NCI-H510A treated with DMSO at 0.1 percent for 48 hours (cell line): ENCODE measurements at regions not wholly inside any gene's neighbourhood (a gene's known extent, or its start where the extent isn't known, plus 50 kb on each side); places are given as distances from the start of the nearest gene placed in this dataset.
A peak's percentile ranks its signal among the peaks of the same experiment; 100 is the strongest.
"Not testable (repeated sequence)": the region's sequence is repeated elsewhere in the genome, so short reads cannot be mapped to it uniquely, and the experiment has no call there.

ENCODE experiments used
- DNase-seq: peaks from one replicate; lab custom pipeline; 2025; lab: John Stamatoyannopoulos, UW

DNA sequence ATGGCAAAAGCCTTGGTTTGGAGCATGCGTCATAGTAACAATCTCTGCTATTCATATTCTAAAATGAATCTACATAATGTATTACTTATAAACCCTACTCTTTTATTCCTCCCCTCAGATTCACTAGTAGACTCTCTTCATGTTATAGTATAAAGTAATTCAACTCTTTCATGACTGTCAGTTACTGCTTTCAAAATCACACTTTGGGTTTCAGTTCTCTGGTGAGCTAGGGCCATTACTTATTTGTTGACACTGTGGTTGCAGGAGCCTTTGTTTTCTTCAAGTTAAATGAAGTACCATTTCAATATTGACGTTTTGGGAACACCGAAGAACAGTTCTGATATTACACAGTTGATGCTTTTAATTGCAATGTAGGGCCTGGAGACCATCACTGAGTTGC is 378.4 kb downstream of the DDX10 start:
- peak; percentile 3 for DNase-seq

DNA sequence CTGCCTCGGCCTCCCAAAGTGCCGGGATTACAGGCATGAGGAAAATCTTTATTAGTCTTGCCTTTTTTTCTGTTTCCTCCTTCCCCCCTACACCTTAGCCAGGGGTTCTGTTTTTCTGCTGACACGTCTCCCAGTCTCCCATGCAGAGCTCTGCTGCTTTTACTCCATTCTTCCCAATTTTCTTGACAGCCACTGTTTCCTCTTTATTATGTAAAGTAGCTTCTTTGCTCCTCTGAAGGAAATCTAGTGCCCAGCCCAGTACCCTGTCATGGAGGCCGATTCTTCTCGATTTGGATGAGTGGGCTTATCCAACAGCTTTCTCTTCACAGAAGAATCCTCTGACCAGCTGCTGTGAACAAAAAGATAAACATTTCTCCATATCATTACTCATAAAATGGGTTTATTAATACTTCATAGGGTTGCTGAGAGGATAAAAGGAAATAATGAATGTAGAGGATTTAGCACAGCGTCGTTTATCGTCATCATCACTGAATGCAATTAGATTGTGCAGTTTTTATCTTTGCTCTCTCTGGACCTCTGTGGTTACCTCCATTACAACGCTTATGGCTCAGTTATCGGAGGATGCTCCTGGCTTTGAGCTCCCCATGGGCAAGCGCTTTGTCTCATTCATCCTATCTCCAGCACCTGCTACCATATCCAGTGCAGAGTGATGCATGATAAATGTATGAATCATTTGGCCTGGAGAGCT is 375.6 kb upstream of the C11orf87 start:
- no peak for DNase-seq

DNA sequence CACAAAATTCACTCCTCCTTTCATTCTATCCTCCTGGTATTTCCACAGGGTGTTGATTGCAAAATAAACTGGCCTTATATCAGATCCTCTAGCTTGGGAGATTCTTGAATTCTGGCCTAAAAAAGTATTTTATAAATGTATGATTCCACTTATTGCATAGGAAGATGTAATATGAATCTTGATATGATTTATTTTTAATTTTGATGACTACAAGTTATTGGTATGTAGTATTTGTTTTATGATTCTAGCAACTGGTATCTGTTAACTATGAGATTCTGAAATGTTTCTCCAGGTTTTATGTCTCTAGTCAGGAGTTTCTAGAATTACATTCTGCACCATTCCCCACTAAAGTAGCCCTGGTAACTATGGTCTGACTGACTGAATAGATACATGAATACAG is 373.9 kb upstream of the C11orf87 start:
- no peak for DNase-seq

DNA sequence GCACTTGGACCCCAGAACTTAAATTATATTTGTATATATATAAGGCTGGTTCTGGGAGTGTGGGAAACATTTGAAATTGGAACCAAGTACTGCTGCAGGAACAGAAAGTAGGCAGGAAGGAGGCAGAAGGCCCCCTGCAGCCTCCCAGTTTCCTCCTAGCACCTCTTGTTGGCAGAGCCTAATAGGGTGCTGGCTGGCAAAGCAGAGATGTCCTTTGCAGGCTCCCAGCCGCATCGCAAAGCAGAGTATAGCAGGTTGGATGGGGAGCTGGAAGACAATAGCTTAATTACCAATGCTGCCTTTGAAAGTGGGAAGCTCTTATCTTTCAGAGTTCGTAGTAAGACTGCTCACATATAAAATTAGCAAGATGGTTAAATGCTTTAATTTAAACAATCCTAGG is 370.8 kb upstream of the C11orf87 start:
- no peak for DNase-seq

DNA sequence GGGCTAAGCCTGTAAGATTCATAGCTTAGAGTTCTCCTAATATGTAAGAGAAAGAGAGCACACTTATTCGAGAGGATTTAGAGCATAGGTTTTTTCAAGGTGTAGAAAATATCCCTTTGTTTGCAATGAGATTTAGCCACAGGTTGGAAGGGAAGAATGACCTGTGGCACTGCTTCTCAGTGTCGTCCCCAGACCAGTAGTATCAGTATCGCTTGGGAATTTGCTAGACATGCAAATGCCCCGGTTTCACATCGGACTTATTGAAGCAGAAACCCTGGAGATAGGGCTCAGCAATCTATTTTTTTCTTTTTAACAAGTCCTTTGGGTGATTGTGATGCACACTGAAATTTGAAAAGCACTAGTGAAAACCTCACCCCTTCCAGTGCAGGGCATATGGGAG is 362.6 kb upstream of the C11orf87 start:
- DNase-seq: no peak

DNA sequence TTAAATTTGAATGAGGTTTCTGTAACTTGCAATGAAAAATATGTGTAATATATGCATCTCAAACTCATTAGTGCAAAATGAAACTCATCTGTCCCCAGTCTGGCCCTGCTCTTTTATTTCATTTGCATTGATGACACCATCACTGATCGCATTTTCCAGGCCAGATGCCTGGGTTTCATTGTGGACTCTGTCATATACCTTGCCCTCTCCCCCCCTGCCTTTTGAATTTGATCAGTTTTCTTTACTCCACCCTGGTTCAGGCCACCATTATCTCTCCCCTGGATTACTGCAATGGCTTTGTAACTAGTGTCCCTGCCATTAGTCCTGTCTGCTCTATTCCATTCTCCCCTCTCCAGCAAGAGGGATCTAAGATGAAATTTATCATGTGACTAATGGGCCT is 360.6 kb upstream of the C11orf87 start:
- DNase-seq: no peak

DNA sequence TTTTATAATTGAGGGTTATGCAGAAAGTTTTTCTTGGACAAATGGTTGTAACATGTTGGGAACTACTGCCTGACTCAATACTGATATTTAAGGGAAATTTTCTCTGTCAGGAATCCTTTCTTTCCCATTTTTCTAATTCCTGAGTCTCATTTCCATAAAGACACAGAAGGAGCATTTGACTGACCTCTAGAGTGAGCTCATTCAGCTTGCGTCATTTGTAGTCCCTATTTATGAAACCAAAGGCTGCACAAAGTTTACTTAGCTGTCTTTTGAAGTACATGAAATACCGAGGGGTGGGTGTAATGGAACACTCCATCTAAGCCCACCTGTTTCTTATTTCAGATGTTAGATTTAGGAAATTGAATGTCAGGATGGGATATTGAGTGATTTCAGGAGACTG is 359.5 kb upstream of the C11orf87 start:
- no peak for DNase-seq

DNA sequence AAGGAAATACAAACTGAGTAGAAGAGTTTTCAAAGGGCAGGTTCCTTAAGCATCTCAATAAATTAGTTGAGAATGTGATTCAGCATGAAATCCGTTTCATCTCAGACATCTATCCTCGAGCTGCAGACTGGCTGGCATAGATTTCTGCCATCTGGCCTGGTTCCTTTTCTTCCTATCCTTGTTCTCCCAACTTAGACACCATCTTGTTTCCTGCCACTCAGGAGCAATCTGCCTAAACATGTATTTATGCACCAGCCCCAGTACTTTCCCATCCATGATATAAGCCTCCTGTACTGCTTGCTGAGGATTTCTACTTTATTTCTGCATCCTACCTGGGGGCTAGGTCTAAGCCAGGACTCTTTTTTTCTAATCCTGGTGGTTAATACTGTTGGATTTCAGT is 359.1 kb upstream of the C11orf87 start:
- no peak for DNase-seq

DNA sequence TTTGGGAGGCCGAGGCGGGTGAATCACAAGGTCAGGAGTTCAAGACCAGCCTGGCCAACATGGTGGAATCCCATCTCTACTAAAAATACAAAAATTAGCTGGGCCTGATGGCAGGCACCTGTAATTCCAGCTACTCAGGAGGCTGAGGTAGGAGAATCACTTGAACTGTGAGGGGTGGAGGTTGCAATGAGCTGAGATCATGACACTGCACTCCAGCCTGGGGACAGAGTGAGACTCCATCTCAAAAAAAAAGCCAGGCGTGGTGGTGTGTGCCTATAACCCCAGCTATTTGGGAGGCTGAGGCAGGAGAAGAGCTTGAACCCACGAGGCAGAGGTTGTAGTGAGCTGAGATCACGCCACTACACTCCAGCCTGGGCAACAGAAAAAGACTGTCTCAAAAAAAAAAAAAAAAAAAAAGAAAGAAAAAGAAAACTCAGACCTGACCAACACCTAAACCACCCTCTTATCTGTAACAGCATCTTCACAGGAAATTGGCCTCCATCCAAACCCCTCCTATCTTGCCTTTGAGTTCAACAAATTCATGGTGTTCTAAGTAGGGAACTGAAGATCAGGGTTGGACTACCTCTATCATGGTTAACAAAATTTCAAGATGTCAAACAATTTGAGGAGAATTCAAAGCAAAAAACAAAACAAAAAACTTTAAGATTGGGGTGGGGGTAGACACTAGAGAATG is 357.2 kb upstream of the C11orf87 start:
- DNase-seq: not testable (repeated sequence)

DNA sequence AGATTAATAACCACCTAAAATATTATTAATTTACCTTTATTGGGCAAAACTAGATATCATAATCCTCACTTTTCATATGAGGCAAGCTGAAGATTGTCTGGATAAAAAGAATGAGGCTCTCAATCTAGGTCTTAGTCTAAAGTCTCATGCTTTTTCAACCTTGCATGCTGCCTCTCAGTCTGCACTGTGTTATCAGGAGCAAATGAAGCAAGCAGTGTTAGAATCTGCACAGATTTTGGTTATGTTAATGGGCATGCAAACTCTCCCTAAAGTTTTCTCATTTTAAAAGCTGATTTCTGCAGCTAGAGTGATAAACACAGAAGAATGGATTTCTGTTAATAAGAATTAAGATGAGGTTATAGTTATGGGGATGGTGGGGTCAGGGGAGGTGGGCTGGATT is 350.7 kb upstream of the C11orf87 start:
- no peak for DNase-seq

DNA sequence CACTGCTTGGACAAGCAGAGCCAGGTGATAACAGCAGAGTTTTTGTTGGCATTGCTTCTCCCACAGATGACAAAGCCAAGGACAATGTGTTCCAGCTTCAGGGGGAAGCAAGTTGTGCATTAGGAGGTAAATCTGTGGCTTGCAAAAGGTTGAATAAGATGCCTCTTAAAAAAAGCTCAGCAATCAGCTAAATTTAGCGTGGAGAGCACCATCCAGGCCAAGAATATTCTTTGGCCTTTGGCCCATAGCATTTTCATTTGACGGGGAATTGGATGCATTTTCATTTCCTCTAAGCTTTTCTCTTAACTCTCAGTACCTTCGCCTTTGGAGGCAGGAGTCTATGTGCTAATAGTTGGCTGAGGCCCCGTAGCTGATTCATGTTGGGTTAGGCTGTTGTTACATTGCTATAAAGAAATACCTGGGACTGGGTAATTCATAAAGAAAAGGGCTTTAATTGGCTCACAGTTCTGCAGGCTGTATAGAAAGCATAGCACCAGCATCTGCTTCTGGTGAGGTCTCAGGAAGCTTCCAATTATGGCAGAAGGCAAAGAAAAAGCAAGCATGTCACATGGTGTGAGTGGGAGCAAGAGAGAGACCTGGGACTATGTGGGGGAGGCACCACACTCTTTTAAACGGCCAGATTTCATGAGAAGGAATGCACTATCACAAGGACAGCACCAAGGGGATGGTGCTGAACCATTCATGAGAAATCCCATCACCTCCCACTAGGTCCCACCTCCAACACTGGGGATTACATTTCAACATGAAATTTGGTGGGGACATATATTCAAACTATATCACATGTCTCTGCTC is 350.1 kb upstream of the C11orf87 start:
- no peak for DNase-seq

DNA sequence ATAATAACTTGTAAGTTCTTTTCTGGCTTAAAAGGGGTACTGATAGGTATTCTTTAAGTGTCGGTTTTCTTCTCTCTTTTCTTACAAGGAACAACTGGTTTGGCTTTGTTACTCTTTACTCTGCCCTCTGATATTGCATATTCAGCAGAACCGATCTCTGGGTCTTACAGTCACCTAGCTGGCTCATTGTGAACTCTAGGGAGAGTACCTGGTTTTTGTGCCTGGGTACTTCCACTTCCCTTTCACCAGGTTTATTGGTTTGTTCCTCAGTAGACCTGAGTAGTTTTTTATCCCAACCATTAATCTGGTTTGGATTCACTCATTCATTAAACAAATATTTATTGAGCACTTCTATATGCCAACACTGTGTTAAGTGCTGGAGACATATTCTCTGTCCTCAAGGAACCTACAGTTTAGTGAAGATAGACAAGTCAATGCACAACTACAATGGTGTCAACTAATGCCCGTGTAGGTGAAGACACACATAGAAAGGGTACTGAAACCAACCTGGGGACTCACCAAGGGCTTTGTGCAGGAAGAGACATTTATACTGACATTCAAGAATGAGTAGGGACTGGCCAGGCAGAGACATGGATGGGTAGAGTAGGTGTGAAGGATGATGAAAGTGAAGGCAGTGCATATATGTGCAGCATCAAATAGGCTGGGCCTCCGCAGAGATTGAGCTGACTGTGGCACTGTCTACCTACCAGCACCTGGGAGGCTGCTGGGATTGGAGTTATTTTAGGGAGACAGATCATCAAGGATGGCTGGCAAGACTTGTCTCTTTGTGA is 348.8 kb upstream of the C11orf87 start:
- DNase-seq: no peak

DNA sequence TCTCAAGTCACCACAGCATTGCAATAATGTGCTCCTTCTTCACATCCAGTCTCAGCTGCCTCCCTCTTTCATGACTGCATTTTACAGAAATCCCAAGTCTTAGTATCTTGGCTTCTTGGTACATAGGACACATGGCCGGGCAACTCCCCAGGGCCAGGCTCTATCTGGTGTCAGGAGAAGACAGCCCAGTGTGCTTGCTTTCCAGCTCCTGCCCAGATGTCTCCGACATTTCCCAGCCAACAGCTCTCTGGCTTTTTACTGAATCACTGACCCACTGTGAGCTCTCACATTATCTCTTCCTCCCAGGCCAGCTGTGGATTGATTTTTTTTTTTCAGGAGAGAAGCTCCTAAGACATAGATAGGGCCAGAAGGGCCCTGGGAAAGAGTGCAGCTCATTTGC is 346.0 kb upstream of the C11orf87 start:
- no peak for DNase-seq

DNA sequence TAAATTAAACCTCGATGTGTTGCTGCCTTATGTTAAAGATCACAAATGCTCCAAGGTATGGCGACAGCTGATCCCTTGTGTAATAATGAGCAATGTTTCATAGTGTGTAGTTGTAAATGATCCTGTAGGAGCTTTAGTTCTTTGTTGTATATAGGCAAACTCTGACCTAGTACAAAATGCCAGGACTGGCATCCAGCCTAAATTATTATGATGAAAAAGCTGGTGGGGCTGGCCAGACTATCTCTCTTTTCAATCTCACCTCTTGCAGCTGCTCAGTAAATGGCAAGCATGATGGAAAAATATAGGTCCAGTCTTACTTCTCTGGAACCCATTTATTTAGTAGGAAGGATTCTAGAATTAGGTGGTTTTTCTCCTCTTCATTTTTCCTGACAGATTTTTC is 345.1 kb upstream of the C11orf87 start:
- no peak for DNase-seq

DNA sequence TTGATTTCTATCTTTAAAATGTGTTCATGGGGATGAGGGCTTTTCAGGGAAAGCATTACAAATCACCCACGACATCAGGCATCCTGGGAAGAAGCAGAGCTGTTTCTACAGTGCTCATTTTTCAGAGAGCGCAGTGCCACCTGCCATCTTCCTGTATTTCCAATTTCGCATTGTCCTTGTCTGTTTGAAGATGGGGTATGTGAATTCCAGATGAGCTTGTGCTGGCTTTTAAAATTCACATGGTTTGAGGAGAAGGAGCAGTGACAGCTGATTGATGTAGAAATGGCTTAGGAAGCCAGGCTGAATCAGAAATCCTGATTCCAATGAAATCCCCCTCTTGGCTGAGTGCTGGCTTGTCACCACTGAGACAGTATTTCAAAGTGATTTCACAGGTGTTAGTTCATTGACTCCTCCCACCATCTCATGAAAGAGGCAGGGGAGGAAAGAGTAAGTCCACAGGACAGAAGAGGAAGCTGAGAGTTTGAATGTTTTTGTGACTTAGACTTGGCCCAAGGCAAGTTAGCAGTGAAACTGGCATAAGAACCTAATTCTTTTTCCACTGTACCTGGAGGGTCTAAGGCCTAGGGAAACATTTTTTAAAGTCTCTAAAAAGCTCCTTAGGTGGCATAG is 344.6 kb upstream of the C11orf87 start:
- no peak for DNase-seq

DNA sequence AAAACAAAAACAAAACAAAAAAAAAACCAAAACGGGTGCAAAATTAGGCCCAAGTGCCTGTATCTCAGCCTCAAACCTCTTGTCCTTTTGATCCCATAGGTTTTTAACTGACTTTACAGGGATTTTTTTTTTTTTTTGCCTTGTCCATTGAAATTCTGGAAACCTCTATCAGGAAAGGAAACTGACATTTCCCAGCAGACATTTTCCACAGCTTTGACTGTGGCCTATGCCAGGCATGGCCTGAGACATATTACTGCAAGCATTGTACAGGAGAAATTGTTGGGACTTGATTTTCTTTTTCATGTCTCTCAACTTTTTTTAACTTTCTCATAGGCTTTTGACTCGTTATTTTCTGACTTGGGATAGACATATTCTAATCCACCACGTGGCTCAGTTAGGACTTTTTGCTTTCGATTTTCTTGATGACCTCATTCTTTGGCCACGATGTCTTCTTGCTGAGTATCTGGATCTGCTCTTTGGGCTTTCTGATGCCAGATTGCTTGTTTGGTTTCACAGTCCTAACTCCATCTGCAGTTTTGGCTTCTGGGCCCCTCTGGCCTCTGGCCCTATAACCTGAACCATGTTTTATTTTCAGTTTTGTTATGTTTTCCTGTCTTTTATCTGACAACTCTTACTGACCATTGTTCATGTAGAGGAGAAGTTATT is 336.1 kb upstream of the C11orf87 start:
- no peak for DNase-seq

DNA sequence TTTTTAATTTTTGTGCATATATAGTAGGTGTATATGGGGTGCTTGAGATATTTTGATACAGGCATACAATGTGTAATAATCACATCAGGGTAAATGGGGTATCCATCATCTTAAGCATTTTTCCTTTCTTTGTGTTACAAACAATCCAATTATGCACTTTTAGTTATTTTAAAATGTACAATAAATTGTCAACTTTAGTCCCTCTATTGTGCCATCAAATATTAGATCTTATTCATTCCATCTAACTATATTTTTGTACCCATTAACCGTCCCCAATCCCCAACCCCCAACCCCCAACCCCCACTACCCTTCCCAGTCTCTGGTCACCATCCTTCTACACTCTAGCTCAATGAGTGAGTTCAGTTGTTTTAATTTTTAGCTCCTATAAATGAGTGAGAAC is 335.1 kb upstream of the C11orf87 start:
- DNase-seq: no peak

DNA sequence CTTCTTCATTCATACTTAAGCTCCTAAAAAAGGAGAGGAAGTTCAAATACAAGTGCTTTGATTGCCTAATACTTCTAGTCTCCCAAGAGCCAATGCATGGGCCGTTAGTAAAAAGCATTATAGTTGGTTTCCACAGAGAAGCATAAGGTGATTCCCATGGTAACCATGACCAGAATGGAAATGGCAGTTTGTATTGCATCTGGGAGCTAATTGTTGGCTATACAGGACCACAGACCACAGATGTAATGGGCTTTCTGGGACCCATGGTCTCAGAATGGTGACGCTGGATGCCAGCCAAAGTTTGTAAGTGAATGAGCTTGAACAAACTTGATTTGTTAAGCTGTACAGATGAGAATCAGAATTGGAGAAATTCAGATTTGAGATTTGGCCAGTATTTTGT is 333.9 kb upstream of the C11orf87 start:
- no peak for DNase-seq

DNA sequence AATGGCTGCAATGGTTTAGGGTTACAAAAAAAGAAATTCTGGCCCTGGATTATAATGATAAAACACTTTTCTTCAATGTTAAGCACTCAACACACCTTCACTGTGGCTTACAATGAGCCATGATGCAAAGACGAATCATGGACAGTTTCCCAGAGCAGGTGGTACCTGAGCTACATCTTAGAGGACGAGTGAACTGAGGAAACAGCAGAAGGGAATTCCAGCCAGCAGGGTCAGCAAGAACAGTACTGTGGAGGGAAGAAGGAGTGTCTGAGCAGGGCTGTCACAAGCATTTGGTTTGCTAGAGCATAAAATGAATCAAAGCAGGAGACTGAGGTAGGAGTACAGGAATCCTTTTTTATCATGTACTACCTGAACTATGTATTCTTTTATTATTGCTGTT is 332.8 kb upstream of the C11orf87 start:
- no peak for DNase-seq

DNA sequence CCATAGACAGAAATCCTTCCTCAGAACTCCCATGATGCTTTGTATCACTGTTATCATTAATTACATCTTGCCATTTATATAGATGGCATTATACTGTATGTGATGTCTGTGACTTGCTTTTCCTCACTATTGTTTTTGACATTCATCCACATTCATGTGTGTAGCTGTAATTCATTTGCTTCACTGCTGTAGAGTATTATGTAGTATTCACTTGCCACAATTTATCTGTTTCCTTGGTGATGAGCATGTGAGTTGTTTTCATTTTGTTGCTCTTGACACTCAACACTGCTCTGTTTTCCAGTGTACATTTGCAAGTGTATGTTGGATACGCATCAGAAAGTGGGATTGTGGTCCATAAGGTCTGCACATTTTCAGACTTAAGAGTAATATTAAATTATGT is 328.6 kb upstream of the C11orf87 start:
- DNase-seq: no peak

DNA sequence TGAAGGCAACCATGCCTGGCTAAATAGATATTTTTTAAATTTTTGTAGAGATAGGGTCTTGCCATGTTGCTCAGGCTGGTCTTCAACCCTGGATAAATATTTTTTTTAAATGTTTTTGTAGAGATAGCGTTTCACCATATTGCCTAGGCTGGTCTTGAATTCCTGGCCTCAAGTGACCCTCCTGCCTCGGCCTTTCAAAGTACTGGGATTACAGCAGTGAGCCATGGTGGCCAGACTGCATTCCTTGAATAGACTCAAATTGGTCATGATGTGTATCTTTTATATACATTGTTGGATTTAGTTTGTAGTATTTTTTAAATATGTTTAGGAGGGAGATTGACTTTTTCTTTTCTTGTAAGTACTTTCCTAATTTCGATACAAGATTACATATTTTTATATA is 325.7 kb upstream of the C11orf87 start:
- no peak for DNase-seq
